ENCODE measurements at regions not wholly inside any gene's neighbourhood (a gene's known extent, or its start where the extent isn't known, plus 50 kb on each side); places are given as distances from the start of the nearest gene placed in this dataset.
"Not testable (repeated sequence)": the region's sequence is repeated elsewhere in the genome, so short reads cannot be mapped to it uniquely, and the experiment has no call there.

- not testable (repeated sequence) for TF ChIP-seq CTCF, POLR2A (IDR thresholded peaks at IDR 0.05)
Measured at GRCh38 chr15:32341530-32341929, 61.6 kb downstream of the GOLGA8K start.

Measured in Peyer's patch (tissue), 4 donors.